Hepatic stellate cell (primary cell): ENCODE measurements at regions not wholly inside any gene's neighbourhood (a gene's known extent, or its start where the extent isn't known, plus 50 kb on each side); places are given as distances from the start of the nearest gene placed in this dataset.
"Not testable (repeated sequence)": the region's sequence is repeated elsewhere in the genome, so short reads cannot be mapped to it uniquely, and the experiment has no call there.

Source experiments
- DNase-seq: peaks from one replicate; pipeline ENCODE4 v3.0.0; 2011; ENCODE audit warnings: low spot score

DNA sequence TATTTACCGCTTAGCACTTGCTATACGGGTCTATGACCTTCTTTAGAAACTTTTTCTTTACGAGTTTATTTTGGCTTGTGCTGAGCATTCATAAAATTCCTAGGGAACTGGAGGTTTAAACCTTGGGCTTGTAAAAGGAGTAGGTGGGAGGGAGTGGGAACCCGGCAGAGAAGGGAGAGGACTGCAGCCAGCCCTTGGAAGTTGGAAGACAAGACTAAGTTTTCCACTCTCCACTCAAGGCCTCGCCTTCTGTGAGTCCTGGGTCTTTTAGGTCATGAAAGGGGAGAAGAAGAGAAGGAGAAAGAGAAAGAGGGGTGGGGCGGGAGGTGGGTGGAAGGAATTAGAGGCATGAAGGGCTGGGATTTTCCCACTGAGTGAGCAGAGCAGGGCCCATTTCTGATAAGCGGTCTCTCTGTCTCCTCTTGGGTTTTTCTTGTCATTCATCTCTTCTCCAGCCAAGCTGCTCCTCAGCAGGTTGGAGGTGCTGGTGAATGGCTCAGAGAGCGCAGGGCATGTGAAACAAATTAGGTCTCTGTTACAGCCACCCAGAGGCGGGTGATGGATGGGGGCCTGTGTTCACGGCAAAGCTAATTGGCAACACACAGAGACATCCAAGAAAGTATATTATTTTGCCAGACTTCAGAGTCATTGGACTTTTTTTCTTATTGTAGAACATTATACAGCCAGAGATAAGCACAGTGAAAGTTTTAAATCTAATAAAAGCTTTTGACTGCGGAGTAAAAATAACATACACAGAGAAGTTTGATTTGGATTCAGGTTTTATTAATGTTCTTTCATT, 247.3 kb downstream of the FOXD2 start:
- no peak for DNase-seq

DNA sequence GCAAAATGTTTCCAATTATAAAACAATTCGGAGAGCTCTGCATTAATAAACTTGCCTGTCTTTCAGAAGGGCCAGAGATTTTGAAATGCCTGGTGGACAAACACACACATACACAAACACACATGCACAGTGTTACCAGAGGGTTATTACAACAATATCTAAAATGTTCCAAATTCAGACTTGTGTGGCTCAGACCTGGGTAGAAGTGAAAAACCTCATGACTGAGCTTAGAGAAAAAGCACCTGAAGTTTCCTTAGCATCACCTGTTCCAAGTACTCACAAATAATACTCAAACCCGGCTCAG, 247.9 kb downstream of the FOXD2 start:
- DNase-seq, result no peak

DNA sequence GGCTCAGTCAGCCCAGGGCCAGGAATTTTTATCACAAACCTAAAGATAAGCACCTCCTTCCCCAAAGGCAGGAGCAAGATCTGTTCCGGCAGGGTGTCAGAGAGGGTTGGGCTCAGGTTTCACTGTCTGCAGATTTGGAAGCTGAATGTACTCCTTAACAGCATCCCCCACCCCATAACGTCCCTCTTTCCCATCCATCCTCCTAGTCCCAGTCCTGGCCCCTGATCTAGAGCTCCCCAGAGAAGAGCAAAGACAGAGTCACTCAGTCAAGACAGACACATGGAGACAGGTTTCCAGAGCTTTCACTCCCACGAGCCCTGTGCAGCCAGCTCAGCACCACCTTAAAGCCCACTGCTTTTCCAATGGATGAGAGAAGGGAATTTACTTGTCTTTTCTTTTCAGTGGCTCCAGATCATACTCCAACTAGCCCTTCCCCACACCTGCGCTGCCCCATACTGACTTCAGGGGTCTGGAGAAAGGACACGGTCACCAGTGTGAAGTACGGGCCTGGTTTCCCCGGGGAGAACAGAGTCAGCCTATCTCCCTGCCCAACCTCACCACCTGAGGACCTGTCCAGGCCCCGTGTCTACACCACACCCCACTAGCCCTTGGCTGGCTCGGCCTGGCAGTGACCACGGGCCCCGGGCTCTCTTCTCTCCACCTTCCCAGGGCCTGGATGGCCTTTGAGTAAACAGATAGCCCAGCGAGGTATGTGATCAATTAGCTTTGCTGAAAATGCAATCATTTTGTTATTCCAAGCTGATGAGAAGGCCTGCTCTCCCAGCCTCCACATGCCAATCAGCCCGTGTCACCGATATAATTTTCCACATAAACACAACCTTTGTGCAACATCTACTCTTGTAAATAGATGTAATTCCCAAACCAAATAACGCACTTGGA, 249.1 kb downstream of the FOXD2 start:
- DNase-seq, result no peak

DNA sequence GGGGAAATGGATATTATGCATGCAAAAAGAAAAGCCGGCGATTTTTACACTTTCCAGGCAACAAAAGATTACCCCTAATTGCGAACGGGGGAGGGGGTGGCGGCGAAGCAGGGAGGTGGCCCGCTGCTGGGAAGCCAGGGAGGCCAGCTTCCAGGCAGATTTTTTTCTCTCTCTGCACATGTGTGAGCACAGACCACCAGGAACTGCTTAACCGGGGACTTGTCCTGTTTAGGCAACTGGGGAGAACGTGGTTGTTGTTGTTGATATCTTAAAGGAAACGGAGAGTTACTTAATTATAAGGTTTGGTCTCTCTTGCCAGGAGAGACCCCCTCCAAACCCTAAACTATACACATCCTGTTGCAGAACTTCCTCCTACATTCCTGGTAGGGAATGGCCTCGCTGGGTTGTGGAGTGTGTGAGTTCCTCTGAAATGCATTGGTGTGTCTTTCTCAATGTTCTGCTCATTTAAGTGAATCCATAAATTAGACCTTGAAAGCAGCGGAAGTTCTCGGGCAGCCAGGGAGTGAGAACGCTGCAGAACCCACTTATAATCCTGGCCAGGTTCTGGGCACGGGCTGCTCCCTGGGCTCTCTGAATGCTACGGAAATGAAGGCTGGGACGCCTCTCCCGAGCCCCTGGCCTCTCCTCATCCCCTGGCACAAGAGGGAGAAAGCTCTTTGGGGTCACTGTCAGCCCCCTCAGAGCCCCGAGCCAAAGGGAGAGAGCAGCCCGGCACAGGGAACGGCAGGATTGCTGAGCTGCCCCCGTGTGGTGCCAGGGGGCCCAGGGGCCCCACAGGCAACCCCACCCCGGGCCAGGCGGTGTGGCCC, 250.0 kb downstream of the FOXD2 start:
- no peak for DNase-seq

DNA sequence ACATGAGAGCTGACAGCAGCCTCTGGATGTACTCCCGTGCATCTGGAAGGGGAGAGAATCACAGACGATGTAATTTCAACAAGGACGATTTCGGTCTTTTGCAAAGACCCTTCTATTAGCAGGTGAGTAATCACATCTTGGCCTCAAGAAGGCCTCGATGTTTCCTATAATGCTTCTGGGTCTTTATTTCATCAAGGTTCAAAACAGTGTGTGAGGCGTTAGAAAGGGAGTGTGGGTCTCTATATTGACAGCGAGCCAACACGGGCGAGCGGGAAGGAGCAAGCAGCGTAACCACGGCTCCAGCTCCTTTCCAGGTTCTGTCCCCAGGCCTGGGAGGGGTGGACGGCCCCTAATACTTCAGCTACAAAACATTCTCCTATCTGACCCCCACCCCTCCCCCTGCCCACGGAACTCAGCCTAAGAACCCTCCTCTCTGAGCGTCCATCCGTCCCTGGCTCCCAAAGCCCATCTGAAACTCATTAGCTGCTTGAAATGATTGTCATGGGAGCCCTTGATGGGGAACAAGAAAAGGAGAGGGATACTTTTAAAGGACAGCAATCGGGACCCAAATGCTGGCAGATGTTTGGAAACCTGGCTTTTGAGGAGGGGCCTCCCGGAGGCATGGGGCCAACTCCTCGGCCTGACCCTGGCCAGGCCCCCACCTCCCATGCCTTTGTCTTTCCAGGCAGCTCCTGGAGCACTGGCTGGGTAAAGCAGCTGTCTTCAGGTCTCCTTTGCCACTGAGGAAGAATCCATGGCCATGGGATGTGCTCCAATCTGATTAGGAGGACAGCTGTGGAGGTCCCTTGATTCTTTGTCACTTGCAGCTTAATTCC, 250.8 kb downstream of the FOXD2 start:
- no peak for DNase-seq

DNA sequence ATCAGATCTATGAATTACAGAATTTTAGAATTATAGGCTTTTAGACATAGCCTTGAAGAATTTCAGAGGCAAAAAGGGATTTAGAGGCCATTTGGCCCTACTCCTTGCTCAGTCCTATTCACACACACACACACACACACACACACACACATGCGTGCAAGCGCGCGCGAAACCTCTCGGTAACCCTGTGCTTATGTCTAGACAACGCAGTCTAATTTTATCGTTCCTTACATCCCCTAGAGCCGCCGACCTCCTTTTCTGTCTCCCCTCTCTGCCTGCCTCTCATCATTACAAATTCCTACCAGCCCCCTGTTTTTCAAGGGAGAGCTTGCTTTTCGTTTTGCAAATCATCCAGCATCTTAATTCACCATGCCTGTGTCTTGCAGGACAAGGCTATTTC, 252.1 kb downstream of the FOXD2 start:
- DNase-seq, result no peak

DNA sequence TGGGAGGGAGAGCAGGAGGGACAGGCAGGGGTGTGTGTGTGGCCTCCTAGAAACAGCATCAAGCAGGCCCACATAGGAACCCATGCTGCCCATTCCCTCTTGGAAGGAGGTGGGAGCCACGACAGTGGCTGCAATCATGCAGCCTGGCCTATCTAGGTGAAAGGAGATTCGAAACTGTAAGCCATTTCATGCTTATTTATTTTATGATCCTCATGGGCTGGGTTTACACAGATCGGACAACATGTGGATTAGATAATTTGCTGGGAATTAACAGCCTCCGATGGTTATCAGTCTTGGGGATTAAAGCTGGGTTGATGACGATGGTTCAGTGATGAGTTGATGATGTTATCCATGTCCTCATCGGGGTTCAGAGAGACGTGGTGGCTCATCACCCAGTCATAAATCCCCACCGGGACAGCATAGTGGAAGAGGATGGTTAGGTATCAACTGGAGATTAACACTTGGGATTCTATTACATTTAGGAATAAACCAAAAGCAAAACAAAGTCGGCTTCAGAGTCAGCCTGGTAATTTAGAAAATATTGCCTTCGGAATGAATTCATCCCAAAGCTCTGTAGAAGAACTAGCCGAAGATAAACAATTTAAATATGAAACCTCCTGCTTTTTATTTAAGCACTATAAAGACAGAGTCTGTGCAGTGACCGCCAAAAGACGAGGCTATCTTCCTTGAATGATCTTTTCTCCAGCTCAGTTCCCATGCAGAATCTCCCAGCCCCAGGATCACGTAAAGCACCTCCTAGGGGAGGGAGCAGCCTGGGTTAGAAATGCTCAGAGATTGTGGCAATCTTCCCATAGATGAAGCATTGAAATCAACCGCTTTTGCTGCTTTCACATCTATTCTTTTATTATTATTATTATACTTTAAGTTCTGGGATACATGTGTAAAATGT, 252.8 kb downstream of the FOXD2 start:
- no peak for DNase-seq

DNA sequence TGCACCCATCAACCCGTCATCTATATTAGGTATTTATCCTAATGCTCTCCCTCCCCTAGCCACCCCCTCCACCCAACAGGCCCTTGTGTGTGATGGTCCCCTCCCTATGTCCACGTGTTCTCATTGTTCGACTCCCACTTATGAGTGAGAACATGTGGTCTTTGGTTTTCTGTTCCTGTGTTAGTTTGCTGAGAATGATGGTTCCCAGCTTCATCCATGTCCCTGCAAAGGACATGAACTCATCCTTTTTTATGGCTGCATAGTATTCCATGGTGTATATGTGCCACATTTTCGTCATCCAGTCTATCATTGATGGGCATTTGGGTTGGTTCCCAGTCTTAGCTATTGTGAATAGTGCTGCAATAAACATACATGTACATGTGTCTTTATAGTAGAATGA, 253.4 kb downstream of the FOXD2 start:
- not testable (repeated sequence) for DNase-seq

DNA sequence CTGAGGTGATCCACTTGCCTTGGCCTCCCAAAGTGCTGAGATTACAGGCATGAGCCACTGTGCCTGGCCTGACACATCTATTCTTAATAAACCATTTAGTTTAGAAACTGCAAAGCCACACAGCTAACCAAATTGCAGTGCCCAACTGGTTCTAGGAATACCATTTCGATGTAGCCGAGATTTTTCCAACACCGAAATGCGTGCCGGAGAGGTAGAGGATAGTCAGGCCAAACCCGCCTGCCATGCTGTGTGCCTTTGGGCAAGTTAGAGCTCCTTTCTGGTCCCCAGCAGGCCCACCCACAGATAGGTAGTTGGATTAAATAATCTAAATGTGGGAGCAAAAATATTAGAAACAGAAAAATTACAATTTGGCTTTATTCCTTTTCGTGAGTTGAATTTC, 254.4 kb downstream of the FOXD2 start:
- DNase-seq, result no peak

DNA sequence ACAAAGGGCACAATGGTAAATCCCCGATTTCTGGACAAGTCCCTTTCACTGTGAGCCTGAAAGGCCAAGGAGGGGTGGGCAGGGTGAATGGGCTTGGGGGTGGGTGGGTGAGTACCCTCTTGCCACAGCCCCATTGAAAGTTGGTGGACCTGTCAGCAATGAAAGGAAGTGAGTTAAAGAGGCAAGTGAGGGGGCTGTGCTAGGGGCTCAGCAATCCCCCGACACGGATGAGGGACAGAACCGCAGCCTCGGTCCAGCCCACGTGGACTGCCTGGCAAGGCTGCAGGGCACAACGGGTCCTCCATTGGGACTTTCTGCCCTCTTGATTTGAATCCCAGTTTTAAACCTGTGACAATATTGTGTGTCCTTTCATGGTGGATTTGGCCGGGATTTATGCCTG, 255.3 kb downstream of the FOXD2 start:
- DNase-seq, result no peak

DNA sequence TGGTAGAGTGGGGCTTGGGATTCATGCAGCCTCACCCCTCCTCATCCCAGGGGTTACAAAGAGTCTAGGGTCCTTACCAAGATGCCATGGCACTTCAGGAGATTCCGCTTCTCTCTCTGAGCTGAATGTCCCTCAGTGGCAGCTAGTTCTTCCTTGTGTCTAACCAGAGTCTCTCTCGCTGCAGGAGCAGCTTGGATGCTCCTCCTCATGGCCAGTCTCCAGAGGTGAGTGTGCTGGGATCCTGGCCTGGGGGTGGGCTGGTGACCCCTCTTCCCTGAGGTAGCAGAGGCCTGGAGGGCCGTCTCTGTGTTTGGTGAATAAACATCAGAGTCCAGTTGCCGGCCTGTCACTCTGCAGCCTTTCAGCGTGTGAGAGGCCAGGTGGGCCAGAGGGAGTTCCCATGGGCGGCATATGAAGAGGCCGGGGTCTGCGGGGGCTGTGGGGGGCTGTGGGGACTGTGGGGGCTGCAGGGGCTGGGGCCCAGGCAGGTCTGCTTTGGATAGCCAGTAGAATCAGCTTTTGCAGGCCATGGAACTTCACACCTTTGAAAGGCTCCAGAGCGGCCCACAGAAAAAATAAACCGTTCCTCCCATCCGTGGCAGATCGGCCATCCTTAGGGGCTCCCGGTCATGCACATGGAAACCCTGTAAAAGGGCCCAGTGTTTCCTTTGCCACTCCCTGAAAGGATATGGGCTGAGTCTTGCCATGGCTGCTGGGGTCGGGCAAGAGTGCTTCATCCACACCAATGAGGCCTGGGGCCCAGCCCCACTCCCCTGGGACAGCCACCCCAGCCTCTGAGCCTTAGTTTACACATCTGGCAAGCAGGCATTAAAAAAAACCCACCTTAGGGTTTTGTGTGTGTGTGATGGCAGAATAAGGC, 256.4 kb downstream of the FOXD2 start:
- no peak for DNase-seq

DNA sequence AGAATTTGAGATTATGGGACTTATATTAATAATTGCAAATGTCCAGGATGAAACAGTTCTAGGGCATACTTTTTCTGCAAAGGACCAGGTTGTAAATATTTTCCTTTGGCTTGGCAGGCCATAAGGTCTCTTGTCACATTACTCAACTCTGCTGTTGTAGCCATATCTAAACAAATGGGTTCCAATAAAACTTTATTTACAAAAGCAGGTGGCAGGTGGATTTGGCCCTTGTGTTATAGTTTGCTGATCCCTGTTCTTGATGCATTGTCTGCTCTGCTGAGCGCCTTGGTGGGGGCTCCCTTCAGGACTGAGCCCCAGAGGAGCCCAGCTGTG, 258.5 kb downstream of the FOXD2 start:
- no peak for DNase-seq

DNA sequence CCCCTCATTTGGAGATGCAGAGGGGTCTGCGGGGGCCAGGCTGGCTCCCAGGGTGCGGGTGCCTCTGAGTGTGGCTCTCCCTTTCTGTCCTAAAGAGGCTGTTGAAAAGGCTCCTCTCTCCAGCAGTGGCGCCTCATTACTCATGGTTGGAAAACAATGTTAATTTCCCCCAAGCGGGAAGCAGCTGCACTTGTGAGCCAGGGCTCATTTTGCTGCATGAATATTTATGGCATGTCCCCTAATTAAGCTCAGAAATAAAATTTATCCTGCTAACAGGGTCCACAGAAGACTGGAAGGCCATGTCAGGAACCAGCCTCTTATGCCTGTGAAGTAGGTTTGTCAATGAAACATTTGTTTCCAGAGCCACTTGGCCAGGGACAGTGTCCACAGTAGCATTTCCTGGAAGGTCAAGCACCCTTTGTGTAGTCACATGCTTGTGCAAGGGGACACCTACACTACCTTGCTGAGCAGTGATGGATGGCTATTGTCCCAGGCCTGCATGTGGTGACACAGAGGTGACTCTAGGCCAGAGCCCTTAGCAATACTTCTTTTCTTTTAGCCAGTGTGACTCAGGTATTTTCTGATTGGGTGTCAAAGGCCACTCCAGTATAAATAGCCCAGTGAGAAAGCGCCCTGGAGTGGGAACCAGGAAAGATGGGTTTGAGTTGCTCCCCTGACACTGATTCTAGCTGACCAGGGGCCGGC, 259.0 kb downstream of the FOXD2 start:
- no peak for DNase-seq

DNA sequence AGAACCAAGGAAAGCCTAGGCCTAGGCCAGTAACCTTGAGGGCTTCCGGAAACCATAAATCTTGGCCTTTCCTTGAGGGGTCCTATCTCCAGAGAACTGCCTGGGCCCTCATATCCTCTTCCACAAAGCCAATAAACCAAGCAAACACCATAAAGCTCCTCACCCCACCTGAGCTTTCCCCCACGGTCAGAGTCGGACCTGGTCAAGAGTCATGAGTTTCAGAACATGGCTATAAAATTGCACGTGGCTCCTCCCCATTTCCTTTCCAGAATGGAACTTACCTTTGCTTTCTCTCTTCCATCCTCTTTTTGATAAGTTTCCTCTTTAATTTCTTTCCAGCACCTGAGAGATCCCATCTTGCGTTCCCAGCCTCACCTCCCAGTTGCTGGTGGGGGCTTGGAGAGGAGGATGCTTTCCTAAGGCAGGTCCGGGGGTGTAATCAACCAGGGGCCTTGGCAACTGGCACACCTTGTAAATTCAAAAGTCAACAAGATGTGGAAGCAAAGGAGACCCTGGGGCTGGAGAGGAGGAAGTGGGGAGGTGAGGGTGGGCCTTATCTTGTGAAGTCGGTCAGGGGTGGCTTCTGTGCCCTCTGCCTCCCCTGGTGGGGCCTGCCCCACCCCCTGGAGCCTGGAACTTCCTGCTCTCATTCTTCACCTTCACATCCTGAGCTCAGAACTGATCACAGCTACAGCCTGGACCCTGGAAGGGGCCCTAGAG, 259.9 kb downstream of the FOXD2 start:
- DNase-seq, result no peak

DNA sequence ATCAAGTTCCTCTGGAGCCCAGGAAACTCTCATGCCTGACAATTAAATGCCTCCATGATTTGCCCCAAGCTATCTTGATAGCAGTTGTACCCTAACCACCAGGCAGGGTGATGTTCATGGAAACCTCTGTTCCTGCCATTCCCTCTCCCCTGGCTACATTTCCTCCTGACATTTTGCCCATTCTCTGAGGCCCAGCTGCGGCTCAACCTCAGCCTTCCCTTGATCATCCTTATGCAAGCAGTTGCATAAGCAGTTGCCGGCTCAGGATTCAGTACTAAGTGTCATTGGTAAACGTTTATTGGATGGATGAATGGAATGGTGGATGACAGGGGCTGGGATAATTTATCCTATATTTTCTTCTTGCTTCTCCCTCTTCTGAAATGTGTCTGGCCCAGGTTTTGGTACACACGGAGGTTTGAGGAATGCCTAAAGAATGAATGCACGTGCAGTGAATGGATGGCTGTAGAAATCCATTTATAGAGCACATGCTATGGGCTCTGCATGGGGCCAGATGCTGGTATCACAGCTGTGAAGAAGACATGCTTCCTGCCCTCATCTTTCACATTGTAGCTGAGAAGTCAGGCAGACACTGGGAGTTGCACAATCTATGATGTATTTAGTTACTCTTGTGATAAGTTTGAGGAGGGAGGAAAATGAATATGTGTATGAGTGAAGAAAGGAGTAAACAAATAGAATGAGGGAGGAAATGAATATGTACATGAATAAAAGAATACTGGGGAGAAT, 261.8 kb downstream of the FOXD2 start:
- no peak for DNase-seq

DNA sequence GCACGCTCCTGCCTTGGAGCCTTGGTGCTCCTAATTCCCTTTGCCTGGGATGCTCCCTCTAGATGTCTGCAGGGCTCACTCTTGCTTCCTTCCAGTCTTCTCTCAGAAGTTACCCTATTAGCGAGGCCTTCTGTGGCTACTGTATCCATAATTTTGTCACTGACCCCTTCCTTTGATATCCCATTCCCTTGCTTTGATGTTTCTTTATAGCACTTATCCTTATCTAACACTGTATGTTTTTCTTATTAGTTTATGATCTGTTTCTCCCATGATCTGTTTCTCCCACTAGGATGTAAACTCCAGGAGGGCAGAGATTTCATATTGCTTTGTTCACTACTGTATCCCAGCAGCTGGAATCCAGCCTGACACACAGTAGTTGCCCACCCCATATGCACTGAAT, 263.4 kb downstream of the FOXD2 start:
- no peak for DNase-seq

DNA sequence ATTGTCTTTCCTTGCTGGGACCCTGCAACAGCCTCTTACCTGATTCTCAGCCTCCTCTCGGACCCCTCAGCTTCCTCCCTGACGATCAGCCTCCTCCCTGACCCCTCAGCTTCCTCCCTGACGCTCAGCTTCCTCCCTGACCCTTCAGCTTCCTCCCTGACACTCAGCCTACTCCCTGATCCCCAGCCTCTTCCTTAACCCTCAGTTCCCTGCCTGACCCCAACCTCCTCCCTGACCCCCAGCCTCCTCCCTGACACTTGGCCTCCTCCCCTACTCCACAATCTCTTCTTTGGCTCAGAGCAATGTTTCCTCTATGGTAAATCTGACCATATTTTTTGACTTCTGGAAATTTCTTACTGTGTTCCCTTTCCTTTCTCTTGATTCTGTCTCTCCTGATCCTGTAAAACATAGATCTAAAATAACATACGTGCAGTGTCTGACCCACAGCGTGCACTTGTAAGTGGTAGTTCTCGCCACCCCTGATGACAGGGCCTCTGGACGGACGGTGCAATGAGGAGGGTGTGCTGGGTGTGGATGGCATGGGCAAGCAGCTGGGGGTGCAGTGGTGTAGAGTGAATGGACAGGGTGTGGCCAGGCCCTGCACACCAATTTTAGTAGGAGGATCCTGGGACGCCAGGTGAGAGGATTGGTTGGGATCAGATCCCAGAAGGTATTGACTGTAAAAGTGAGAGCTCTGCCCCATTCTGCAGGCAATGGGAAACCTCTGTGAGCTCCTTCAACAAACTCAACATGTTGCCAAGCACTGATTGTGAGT, 264.1 kb downstream of the FOXD2 start:
- no peak for DNase-seq
